ENCODE measurements at regions not wholly inside any gene's neighbourhood (a gene's known extent, or its start where the extent isn't known, plus 50 kb on each side); places are given as distances from the start of the nearest gene placed in this dataset.

DNA sequence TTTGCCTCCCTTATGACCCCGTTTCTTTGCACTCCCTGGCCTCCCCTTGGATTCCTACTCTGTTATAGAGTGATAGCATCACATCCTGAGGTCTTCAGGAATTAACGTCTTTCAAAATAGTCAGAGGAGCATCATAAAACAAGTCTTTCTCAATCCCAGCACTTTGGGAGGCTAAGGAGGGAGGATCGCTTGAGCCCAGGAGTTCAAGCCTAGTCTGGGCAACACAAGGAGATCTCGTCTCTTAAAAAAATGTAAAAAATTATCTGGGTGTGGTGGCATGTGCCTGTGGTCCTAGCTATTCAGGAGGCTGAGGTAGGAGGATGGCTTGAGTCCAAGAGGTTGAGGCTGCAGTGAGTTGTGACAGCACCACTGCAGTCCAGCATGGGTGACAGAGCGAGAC, 68.7 kb upstream of the AMPD3 start:
- TF ChIP-seq, protein P1, sequence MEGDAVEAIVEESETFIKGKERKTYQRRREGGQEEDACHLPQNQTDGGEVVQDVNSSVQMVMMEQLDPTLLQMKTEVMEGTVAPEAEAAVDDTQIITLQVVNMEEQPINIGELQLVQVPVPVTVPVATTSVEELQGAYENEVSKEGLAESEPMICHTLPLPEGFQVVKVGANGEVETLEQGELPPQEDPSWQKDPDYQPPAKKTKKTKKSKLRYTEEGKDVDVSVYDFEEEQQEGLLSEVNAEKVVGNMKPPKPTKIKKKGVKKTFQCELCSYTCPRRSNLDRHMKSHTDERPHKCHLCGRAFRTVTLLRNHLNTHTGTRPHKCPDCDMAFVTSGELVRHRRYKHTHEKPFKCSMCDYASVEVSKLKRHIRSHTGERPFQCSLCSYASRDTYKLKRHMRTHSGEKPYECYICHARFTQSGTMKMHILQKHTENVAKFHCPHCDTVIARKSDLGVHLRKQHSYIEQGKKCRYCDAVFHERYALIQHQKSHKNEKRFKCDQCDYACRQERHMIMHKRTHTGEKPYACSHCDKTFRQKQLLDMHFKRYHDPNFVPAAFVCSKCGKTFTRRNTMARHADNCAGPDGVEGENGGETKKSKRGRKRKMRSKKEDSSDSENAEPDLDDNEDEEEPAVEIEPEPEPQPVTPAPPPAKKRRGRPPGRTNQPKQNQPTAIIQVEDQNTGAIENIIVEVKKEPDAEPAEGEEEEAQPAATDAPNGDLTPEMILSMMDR (IDR thresholded peaks at IDR 0.05; ENCODE audit: low read length, missing control alignments) = no peak
- H3K4me3 ChIP-seq (replicated peaks; ENCODE audit: low read depth, low read length) = no peak overlapping the region
- no peak for DNase-seq (ENCODE audit: low read depth)

DNA sequence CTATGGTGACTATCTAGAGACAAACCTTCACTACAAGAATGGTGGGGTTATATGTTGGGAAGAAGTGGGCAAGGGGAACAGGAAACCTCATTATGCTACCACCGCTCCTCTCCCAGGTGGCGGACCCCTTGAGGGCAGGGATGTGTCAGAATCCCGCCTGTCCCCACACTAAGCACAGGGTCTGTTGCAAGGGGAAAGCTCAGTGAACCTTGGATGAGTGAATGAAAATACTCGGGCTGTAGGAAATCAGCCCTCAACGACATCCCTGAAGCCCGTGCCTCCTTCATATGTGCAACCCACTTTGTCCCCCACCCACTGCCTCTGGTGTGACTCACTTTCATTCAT, 68.2 kb upstream of the AMPD3 start:
- DNase-seq (ENCODE audit: low read depth) = no peak
- no peak overlapping the region for H3K4me3 ChIP-seq (replicated peaks; ENCODE audit: low read depth, low read length)
- TF ChIP-seq, protein P1 (IDR thresholded peaks at IDR 0.05; ENCODE audit: low read length, missing control alignments) = no peak

DNA sequence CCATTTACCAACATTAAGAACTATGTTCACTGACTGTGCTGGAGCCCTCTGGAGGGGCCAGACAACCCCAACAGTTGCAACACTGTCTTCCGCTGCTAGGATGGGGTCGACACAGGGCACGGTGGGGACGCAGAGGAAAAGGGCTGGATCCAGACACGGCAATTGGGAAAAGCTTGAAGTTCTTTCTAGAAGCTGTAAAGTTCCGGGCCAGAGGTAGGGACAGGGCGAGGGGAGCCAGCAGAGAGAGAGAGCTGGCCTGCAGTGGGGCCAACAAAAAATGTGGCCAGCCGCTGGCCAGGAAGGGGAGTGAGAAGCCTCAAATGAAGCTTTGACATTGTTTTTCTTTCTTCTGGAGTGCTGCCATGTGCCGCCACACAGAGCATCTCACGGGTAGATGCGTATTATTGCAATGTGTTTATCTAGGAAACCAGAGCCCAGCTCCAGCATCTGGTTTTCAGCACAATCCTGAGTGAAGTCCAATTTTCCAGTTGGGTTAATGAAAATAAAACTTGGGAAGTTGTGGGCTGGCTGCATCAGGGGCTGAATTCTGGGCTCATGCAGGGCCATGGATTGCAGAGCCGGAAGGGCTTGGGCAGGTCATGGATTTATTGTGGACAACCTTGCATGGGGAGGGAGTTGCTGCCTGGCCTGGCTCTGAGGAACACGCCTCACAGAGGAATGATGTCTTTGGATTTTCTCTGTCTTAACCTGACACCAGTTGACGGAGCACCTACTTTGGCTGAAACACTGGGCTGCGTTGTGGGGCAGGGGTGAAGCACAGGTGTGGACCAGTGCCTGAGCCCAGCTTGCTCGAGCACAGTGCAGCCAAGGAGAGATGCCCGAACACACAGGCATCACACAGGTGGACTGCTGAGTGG, 67.6 kb upstream of the AMPD3 start:
- no peak overlapping the region for H3K4me3 ChIP-seq (replicated peaks; ENCODE audit: low read depth, low read length)
- TF ChIP-seq, protein P1 (IDR thresholded peaks at IDR 0.05; ENCODE audit: low read length, missing control alignments) = peak; percentile 1
- peak; percentile 92 for DNase-seq (ENCODE audit: low read depth)

DNA sequence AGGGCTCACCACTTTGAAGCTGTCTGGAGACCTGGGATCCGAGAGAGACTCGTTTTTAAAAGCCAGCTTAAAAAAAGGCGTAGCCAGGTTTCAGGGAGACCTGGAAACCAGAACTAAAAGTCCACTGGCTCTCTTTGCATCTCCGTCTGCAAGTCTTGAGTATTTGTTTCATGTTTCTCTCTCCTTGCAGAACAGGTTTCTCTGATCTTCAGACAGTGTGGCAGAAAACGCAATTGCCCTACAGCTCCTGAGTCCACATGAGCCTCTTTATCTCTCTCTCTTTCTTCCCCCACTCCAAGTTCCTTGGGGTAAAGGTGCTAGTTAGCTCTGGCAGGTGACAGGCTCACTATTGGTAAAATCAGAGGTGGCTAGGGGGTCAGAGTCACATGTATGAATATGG, 67.0 kb upstream of the AMPD3 start:
- TF ChIP-seq, protein P1 (IDR thresholded peaks at IDR 0.05; ENCODE audit: low read length, missing control alignments) = no peak
- DNase-seq (ENCODE audit: low read depth) = no peak
- H3K4me3 ChIP-seq (replicated peaks; ENCODE audit: low read depth, low read length) = no peak overlapping the region

DNA sequence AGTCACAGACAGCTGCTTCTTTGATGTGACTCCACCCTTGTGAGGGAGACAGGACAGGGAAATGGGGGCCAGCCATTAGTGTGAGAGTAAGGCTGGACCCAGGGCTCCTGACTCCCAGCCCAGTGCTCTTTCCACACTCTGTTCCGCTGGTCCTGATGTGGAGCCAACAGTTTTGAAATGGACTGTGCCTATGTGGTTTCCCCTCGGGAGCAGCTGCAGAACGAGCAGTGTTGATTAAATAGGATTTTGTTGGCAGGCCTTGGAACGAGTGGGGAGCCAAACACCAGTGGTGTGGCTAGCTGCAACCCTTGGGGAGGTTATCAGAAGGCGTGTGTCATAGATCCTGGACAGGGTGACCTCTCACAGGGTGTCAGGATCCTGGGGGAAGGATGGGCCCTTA, 66.5 kb upstream of the AMPD3 start:
- no peak overlapping the region for H3K4me3 ChIP-seq (replicated peaks; ENCODE audit: low read depth, low read length)
- TF ChIP-seq, protein P1 (IDR thresholded peaks at IDR 0.05; ENCODE audit: low read length, missing control alignments) = no peak
- DNase-seq (ENCODE audit: low read depth) = no peak

DNA sequence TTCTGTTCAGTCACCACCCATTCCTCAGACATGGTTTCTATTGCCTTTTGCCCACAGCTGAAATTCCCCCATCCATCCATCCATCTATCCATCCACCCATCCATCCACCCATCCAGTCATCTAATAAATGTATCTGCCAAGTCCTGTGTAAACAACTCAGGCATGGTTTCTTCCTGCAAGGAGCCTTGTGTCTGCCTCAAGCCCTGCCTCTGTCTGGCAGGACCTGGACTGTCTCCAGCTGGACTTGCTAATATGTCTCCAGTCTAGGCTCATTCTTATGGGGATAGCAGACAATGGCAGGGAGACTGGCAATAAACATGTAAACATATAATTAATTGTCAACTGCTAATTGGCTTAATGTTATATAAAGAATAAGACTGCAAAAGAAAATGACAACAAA, 64.7 kb upstream of the AMPD3 start:
- TF ChIP-seq, protein P1 (IDR thresholded peaks at IDR 0.05; ENCODE audit: low read length, missing control alignments) = no peak
- H3K4me3 ChIP-seq (replicated peaks; ENCODE audit: low read depth, low read length) = no peak overlapping the region

More for the DNA sequence above, 64.7 kb upstream of the AMPD3 start:
- peak; percentile 42 for DNase-seq (ENCODE audit: low read depth)

Data from fibroblast of pulmonary artery (primary cell).